Neural cell (in vitro differentiated cells): ENCODE measurements at regions not wholly inside any gene's neighbourhood (a gene's known extent, or its start where the extent isn't known, plus 50 kb on each side); places are given as distances from the start of the nearest gene placed in this dataset.

Source experiments
- H2AFZ ChIP-seq: fragments of 200-600, 300-800 bp; sonication (generic), shearing (Covaris generic); 2 replicates; pipeline ENCODE4 v1.6.0; 2014; ENCODE audit warnings: low read depth, mild to moderate bottlenecking, antibody characterized with exemption, low read length, moderate library complexity
- H3F3A ChIP-seq: fragments of 200-600 bp; shearing (Covaris generic); 2 replicates; pipeline ENCODE4 v1.6.1; 2016; ENCODE audit warnings: mild to moderate bottlenecking, moderate library complexity, mixed read lengths, antibody characterized with exemption, low read length; ENCODE audit not compliant: insufficient read depth, poor library complexity, severe bottlenecking
- H3K27ac ChIP-seq: fragments of 200-600, 300-800 bp; sonication (generic), shearing (Covaris generic); 2 replicates; pipeline ENCODE4 v1.5.1; 2014; ENCODE audit warnings: mild to moderate bottlenecking, low read length, moderate library complexity
- H3K27me3 ChIP-seq: fragments of 300-800, 200-600 bp; sonication (generic), shearing (Covaris generic); 2 replicates; pipeline ENCODE4 v1.6.0; 2014; ENCODE audit warnings: mild to moderate bottlenecking, low read depth, low read length, moderate library complexity; ENCODE audit not compliant: insufficient read depth
- H3K36me3 ChIP-seq: fragments of 300-800, 200-600 bp; sonication (generic), shearing (Covaris generic); 2 replicates; pipeline ENCODE4 v1.5.1; 2014; ENCODE audit warnings: mild to moderate bottlenecking, antibody characterized with exemption, low read length, moderate library complexity; ENCODE audit not compliant: insufficient read depth
- H3K4me2 ChIP-seq: fragments of 300-800, 200-600 bp; sonication (generic), shearing (Covaris generic); 2 replicates; pipeline ENCODE4 v1.6.0; 2014; ENCODE audit warnings: mild to moderate bottlenecking, low read length
- H3K4me3 ChIP-seq: fragments of 300-800, 200-600 bp; sonication (generic), shearing (Covaris generic); 2 replicates; pipeline ENCODE4 v1.5.1; 2014; ENCODE audit warnings: mild to moderate bottlenecking, low read length, moderate library complexity
- H3K79me2 ChIP-seq: fragments of 200-600 bp; shearing (Covaris generic); replicated peaks from 2 replicates; pipeline ENCODE4 v1.6.0; 2014; ENCODE audit warnings: mild to moderate bottlenecking, low read length, moderate library complexity; ENCODE audit not compliant: insufficient read depth
- H3K9ac ChIP-seq: fragments of 300-800, 200-600 bp; sonication (generic), shearing (Covaris generic); 2 replicates; pipeline ENCODE4 v1.6.1; 2016; ENCODE audit warnings: mild to moderate bottlenecking, low read length, mixed read lengths
- H3K9me2 ChIP-seq: fragments of 200-600 bp; shearing (Covaris generic); 2 replicates; pipeline ENCODE4 v1.6.1; 2016; ENCODE audit warnings: mild to moderate bottlenecking, low read length, mixed read lengths; ENCODE audit not compliant: insufficient read depth
- H3K9me3 ChIP-seq: fragments of 200-600, 300-800 bp; sonication (generic), shearing (Covaris generic); 2 replicates; pipeline ENCODE4 v1.6.1; 2016; ENCODE audit warnings: mild to moderate bottlenecking, mixed run types, low read length, moderate library complexity, mixed read lengths
- H4K20me1 ChIP-seq: fragments of 200-600 bp; shearing (Covaris generic); 2 replicates; pipeline ENCODE4 v1.6.1; 2016; ENCODE audit warnings: mild to moderate bottlenecking, mixed run types; ENCODE audit not compliant: insufficient read depth
- EZH2 ChIP-seq: fragments of 200-600, 300-800 bp; shearing (Covaris generic), sonication (generic); IDR thresholded peaks from 2 replicates; pipeline ENCODE4 v1.6.1; 2014; ENCODE audit warnings: antibody characterized with exemption, low read length, borderline replicate concordance, mild to moderate bottlenecking; ENCODE audit not compliant: insufficient read depth, poor library complexity, severe bottlenecking
- MXI1 ChIP-seq: fragments of 450-650 bp; conservative IDR thresholded peaks from 2 replicates; pipeline ENCODE4 v1.6.1; 2014; ENCODE audit warnings: antibody characterized with exemption, mild to moderate bottlenecking; ENCODE audit not compliant: poor library complexity, severe bottlenecking
- POLR2AphosphoS5 ChIP-seq: IDR thresholded peaks from 2 replicates; pipeline ENCODE4 v1.6.1; 2012
- RAD21 ChIP-seq: fragments of 450-650 bp; conservative IDR thresholded peaks from 2 replicates; pipeline ENCODE4 v1.6.1; 2014; ENCODE audit warnings: antibody characterized with exemption, mild to moderate bottlenecking, moderate library complexity
- REST ChIP-seq: IDR thresholded peaks from 2 replicates; pipeline ENCODE4 v1.6.1; 2012; ENCODE audit warnings: borderline replicate concordance
- SMC3 ChIP-seq: fragments of 450-650 bp; conservative IDR thresholded peaks from 2 replicates; pipeline ENCODE4 v1.6.1; 2014; ENCODE audit warnings: antibody characterized with exemption, mild to moderate bottlenecking, moderate library complexity; ENCODE audit not compliant: poor library complexity
- TAF1 ChIP-seq: IDR thresholded peaks from 2 replicates; pipeline ENCODE4 v1.6.1; 2012; ENCODE audit warnings: low read depth
- TF ChIP-seq, protein P1 (sequence below): fragments of 450-650 bp; IDR thresholded peaks from 2 replicates; pipeline ENCODE4 v1.5.1; 2014; ENCODE audit warnings: antibody characterized with exemption, mild to moderate bottlenecking, moderate library complexity; ENCODE audit not compliant: poor library complexity, severe bottlenecking

- Histone ChIP-seq H3K9ac (no peak overlapping the region), H3K4me3 (no peak overlapping the region), H3K79me2 (no peaks in the 10 kb centered on the region), H3K27ac (no peak overlapping the region), H3F3A (no peaks in the 10 kb centered on the region), H2AFZ (no peak overlapping the region), H3K36me3 (no peaks in the 10 kb centered on the region), H3K27me3 (no peaks in the 10 kb centered on the region), H4K20me1 (no peaks in the 10 kb centered on the region), H3K9me3 (no peaks in the 10 kb centered on the region), H3K4me2 (no peak overlapping the region), H3K9me2 (no peaks in the 10 kb centered on the region)
- TF ChIP-seq POLR2AphosphoS5 = no peak
- no peak for TF ChIP-seq REST
- no peak for TF ChIP-seq EZH2
Measured at GRCh38 chr10:44185315-44185666, 199.6 kb downstream of the CXCL12 start.

GRCh38 chr10:44184633-44185314 is 200.1 kb downstream of the CXCL12 start:
- Histone ChIP-seq H3K9ac (no peak overlapping the region), H3K79me2 (no peaks in the 10 kb centered on the region), H4K20me1 (no peaks in the 10 kb centered on the region), H3K9me3 (no peaks in the 10 kb centered on the region), H3K4me3 (no peak overlapping the region), H2AFZ (no peak overlapping the region), H3F3A (no peaks in the 10 kb centered on the region), H3K9me2 (no peaks in the 10 kb centered on the region), H3K27me3 (no peaks in the 10 kb centered on the region), H3K36me3 (no peaks in the 10 kb centered on the region), H3K4me2 (no peak overlapping the region), H3K27ac (no peak overlapping the region)
- TF ChIP-seq TAF1 (no peak), POLR2AphosphoS5 (no peak)
- TF ChIP-seq, protein P1, sequence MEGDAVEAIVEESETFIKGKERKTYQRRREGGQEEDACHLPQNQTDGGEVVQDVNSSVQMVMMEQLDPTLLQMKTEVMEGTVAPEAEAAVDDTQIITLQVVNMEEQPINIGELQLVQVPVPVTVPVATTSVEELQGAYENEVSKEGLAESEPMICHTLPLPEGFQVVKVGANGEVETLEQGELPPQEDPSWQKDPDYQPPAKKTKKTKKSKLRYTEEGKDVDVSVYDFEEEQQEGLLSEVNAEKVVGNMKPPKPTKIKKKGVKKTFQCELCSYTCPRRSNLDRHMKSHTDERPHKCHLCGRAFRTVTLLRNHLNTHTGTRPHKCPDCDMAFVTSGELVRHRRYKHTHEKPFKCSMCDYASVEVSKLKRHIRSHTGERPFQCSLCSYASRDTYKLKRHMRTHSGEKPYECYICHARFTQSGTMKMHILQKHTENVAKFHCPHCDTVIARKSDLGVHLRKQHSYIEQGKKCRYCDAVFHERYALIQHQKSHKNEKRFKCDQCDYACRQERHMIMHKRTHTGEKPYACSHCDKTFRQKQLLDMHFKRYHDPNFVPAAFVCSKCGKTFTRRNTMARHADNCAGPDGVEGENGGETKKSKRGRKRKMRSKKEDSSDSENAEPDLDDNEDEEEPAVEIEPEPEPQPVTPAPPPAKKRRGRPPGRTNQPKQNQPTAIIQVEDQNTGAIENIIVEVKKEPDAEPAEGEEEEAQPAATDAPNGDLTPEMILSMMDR = no peak

GRCh38 chr10:44183667-44184632 is 200.9 kb downstream of the CXCL12 start:
- no peak overlapping the region for H3K4me3 ChIP-seq
- H3K4me2 ChIP-seq = no peak overlapping the region
- H3K9me2 ChIP-seq = no peaks in the 10 kb centered on the region
- H3K79me2 ChIP-seq = no peaks in the 10 kb centered on the region
- no peaks in the 10 kb centered on the region for H3F3A ChIP-seq
- H3K36me3 ChIP-seq = no peaks in the 10 kb centered on the region
- H3K9me3 ChIP-seq = no peaks in the 10 kb centered on the region
- H3K27me3 ChIP-seq = no peaks in the 10 kb centered on the region
- H3K9ac ChIP-seq = no peak overlapping the region
- H4K20me1 ChIP-seq = no peaks in the 10 kb centered on the region
- no peak overlapping the region for H2AFZ ChIP-seq
- H3K27ac ChIP-seq = no peak overlapping the region
- TF ChIP-seq, protein P1 = no peak
- TF ChIP-seq REST = no peak
- TF ChIP-seq TAF1 = no peak
- TF ChIP-seq RAD21 = no peak
- TF ChIP-seq POLR2AphosphoS5 = no peak
- no peak for TF ChIP-seq MXI1
- TF ChIP-seq EZH2 = no peak
- no peak for TF ChIP-seq SMC3
